SK-N-SH treated with all-trans-retinoic acid at 6 μM for 48 hours (cell line): ENCODE measurements at regions not wholly inside any gene's neighbourhood (a gene's known extent, or its start where the extent isn't known, plus 50 kb on each side); places are given as distances from the start of the nearest gene placed in this dataset.

Source experiments
- CREB5 ChIP-seq: fragments of 250-450 bp; sonication (Bioruptor Pico); IDR thresholded peaks from 2 replicates; pipeline ENCODE4 v1.5.1; 2020; ENCODE audit warnings: low read depth, mild to moderate bottlenecking, moderate library complexity
- PPARA ChIP-seq: fragments of 250-450 bp; sonication (Bioruptor Pico); IDR thresholded peaks from 2 replicates; pipeline ENCODE4 v1.5.0; 2020; ENCODE audit warnings: mild to moderate bottlenecking, borderline replicate concordance
- SNAI2 ChIP-seq: fragments of 250-450 bp; sonication (Bioruptor Pico); IDR thresholded peaks from 2 replicates; pipeline ENCODE4 v1.5.0; 2020; ENCODE audit warnings: mild to moderate bottlenecking, moderate library complexity
- TF ChIP-seq, protein P1 (sequence below): fragments of 250-450 bp; sonication (Bioruptor Pico); IDR thresholded peaks from 2 replicates; pipeline ENCODE4 v1.8.0; 2020; ENCODE audit warnings: mild to moderate bottlenecking, moderate library complexity, borderline replicate concordance

DNA sequence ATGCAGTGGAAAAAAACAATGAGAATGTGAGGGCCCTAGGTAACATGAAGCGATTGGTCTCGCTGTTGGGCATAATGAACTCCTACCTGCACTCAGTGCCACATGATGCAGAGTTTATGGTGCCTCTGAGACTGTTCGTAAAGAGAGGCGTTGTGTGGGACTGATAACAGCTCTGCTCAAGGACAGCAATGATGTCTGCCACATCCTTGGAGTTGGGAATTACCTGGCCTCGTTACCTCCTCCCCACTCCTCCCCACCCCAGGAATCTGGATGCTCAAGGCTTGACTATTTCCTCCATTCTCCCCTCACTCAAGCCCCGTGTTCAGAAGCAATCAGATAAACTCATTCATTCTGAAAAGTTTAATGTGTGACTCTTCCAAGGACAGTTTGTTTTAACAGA is 148.0 kb upstream of the JADE1 start:
- no peak for TF ChIP-seq PPARA
- TF ChIP-seq, protein P1, sequence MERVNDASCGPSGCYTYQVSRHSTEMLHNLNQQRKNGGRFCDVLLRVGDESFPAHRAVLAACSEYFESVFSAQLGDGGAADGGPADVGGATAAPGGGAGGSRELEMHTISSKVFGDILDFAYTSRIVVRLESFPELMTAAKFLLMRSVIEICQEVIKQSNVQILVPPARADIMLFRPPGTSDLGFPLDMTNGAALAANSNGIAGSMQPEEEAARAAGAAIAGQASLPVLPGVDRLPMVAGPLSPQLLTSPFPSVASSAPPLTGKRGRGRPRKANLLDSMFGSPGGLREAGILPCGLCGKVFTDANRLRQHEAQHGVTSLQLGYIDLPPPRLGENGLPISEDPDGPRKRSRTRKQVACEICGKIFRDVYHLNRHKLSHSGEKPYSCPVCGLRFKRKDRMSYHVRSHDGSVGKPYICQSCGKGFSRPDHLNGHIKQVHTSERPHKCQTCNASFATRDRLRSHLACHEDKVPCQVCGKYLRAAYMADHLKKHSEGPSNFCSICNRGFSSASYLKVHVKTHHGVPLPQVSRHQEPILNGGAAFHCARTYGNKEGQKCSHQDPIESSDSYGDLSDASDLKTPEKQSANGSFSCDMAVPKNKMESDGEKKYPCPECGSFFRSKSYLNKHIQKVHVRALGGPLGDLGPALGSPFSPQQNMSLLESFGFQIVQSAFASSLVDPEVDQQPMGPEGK (CRISPR knock-in tag) = no peak
- no peak for TF ChIP-seq CREB5 (CRISPR knock-in tag)
- TF ChIP-seq SNAI2 (CRISPR knock-in tag) = no peak
